Lower leg skin (tissue), 4 donors: ENCODE measurements at regions not wholly inside any gene's neighbourhood (a gene's known extent, or its start where the extent isn't known, plus 50 kb on each side); places are given as distances from the start of the nearest gene placed in this dataset.

Source experiments
- DNase-seq, 2 donors: peaks; one replicate each; pipeline ENCODE4 v3.0.0-alpha.2; 2019; ENCODE audit warnings: low spot score in 2 of 2
- H3K4me3 ChIP-seq: fragments of 200-600 bp; sonication (generic); 2 replicates; pipeline ENCODE4 v1.5.1; 2017; ENCODE audit warnings: mild to moderate bottlenecking, low read depth; ENCODE audit not compliant: poor library complexity, severe bottlenecking
- CTCF ChIP-seq, 3 donors: fragments of 450-650 bp; IDR thresholded peaks; one replicate each; pipeline ENCODE4 v1.5.1; 2016; ENCODE audit warnings: antibody characterized with exemption in 3 of 3, mild to moderate bottlenecking in 3 of 3, moderate library complexity in 2 of 3
- POLR2A ChIP-seq, 2 donors: fragments of 450-650 bp; IDR thresholded peaks; one replicate each; pipeline ENCODE4 v1.6.1; 2016 to 2017; ENCODE audit warnings: antibody characterized with exemption in 2 of 2, mild to moderate bottlenecking in 1 of 2, moderate library complexity in 1 of 2
- WGBS, 2 donors: methylation state at CpG; one replicate each; pipeline ENCODE4 v1.1.5; 2018; 5-methylcytosine and 5-hydroxymethylcytosine counted together
- intact Hi-C: fragments of 100-400 bp; cut with DNase I; formaldehyde crosslinking; loops from one replicate; pipeline ENCODE4 v1.15.0; 2023; ENCODE audit warnings: low total_unique reads

GRCh38 chr7:26584987-26585665 is 279.3 kb downstream of the SKAP2 start:
- H3K4me3 ChIP-seq, result no peak overlapping the region
- TF ChIP-seq CTCF (IDR thresholded peaks at IDR 0.05), result no peak
- TF ChIP-seq POLR2A (IDR thresholded peaks at IDR 0.05), result no peak
- 65 to 67% methylated on average over 9 of the region's 9 CpGs for WGBS, 2 donors
- intact Hi-C loops, result no loop called here
- no peak for DNase-seq

- 79 to 82% methylated on average over 10 of the region's 10 CpGs for WGBS, 2 donors
- TF ChIP-seq POLR2A (IDR thresholded peaks at IDR 0.05) (no peak), CTCF (IDR thresholded peaks at IDR 0.05) (no peak)
- no peak for DNase-seq
- intact Hi-C loops, result no loop called here
- no peak overlapping the region for H3K4me3 ChIP-seq
Measured at GRCh38 chr7:26587536-26587935, 276.9 kb downstream of the SKAP2 start.

DNA sequence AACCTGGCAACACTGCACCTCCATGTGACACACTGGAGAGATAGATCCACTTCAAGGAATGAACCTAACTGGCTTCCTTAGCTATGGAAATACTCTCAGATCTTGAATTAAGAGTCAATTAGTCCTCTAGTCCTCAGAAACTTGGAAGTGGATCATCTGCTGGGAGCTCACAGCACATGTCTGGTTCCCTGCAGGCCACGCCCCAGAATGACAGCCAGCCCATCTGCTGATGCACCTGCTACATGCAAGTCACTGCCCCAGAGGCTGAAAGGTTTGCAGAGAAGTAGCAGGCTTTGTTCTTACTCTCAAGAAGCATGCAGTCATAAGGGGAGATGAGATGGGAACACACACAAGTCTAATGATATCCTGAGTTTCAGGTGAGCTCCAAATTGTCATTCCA is 275.9 kb downstream of the SKAP2 start:
- intact Hi-C loops, result no loop called here
- no peak overlapping the region for H3K4me3 ChIP-seq
- 46 to 63% methylated on average over 1 of the region's 1 CpG for WGBS, 2 donors
- DNase-seq, result no peak
- no peak for TF ChIP-seq POLR2A (IDR thresholded peaks at IDR 0.05)
- TF ChIP-seq CTCF (IDR thresholded peaks at IDR 0.05), result no peak

DNA sequence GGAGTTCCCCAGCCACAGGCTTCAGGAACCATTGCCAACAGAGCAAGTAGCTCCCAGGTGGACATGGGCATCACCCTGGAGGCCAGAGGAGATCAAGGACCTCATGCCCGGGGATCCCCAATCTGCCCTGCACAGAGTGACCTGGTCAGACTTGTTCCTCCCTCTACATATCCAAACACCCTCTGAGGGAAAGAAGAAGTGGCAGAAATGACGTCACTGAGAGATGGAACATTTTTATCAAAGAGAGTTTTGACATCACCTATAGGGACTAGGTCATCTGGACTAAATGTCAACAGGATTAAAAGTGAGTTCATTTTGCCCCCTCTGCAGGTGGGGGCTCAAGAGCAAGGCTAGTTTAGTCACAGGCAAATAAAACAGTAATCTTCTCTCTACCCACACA is 273.7 kb downstream of the SKAP2 start:
- WGBS, 2 donors, result 72 to 79% methylated on average over 2 of the region's 2 CpGs
- intact Hi-C loops, result no loop called here
- H3K4me3 ChIP-seq, result no peak overlapping the region
- DNase-seq, result no peak
- no peak for TF ChIP-seq POLR2A (IDR thresholded peaks at IDR 0.05)
- TF ChIP-seq CTCF (IDR thresholded peaks at IDR 0.05), result no peak

GRCh38 chr7:26592011-26592410 is 272.4 kb downstream of the SKAP2 start:
- DNase-seq, result no peak
- no peak overlapping the region for H3K4me3 ChIP-seq
- TF ChIP-seq CTCF (IDR thresholded peaks at IDR 0.05) (no peak), POLR2A (IDR thresholded peaks at IDR 0.05) (no peak)
- intact Hi-C loops, result no loop called here

DNA sequence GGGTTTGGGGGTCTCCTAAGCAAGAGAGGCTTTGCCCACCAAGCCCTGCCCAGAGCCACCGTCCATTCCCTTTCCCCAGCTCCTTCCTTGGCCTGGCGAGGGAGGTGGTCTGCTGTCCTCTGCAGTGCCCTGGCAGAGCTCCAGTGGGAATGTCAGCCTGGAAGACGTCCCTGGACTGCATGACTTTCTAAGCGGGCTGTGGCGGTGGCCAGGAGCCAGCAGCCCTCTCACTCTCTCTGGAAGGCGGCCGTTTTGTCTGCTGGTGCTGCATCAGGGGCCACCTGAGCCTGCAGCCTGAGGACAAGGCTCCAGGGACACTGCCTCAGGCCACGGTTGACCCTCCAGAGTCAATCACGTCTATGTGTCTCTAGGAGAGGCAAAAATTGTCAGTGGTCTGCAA is 271.0 kb downstream of the SKAP2 start:
- 52 to 56% methylated on average over 7 to 9 of the region's 9 CpGs for WGBS, 2 donors

More for the DNA sequence above, 271.0 kb downstream of the SKAP2 start:
- H3K4me3 ChIP-seq, result no peak overlapping the region
- TF ChIP-seq CTCF (IDR thresholded peaks at IDR 0.05) (no peak), POLR2A (IDR thresholded peaks at IDR 0.05) (no peak)
- intact Hi-C loops, result no loop called here
- DNase-seq, result no peak
